HL-60/S4 (cell line): ENCODE measurements at regions not wholly inside any gene's neighbourhood (a gene's known extent, or its start where the extent isn't known, plus 50 kb on each side); places are given as distances from the start of the nearest gene placed in this dataset.

Experiments used
- in situ Hi-C: fragments of 300-500 bp; cut with MboI; formaldehyde crosslinking; loops from 2 replicates; pipeline ENCODE4 v1.14.3; 2022; ENCODE audit warnings: low sequenced_read_pairs

DNA sequence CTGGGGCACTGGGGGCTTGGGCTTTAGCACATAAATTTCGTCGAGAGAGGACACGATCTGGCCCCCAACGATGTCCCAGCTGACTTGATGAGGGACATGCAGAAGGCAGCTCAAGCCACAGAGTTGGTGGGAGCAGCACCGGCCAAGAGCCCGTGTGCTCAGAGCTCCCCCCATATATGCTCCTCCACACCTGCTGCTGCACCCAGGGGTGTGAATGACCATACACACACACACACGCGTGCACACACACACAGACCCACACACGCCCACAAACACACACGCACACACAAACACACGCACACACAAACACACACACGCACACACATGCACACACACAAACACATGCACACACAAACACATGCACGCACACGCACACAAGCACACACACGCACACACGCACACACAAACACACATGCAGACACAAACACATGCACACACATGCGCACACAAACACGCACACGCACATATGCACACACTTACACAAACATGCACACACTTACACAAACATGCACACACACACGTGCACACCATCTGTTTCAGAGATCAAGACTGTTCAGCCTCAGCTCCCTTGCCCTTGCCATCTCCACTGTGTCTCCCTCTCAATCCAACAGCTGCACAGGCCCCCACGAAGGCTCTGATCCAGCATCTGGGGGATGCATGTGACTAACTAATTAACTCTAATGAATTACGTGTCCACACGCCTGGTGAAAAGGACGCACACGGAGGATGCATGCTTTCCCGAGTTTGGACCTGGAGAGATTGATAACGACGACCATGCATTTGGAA, 85.6 kb upstream of the TNRC6C start:
- in situ Hi-C loops = no loop called here

DNA sequence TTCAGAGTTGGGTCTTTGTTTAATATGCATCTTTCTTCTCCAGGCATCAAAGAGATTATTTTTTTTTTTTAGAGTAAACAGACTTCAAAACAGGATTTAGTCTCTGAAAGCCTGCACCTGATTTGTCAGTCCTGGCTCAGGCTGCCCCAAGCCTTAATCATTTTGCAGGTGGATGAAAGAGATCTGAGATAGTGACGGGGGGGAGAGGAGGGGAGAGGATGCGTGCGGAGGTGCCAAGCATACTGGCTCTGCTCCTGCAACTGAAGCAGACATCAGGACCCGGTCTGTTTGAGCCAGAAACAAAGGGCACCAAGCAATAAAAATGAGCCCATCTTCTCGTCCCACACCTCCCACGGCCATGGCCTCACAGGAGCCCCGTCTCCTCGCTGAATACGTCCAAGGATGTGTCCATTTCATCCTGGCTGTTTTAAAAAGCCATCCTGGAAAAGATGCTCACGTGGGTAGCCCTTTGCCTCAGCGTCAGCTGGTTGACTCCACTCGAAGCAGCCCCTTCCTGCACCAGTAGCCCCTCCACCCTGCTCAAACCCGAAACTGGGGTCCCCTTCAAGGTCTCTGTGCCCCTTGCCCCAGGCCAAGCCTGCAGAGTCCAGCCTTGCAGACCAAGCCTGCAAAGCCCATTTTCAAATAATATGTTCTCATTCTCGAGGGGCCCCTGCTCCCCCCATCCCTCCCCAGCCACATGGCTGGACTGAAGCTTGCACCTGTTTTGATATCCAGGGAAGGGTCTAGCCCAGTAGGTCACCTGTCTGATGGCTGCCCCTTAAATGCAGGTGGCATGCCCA, 84.8 kb upstream of the TNRC6C start:
- in situ Hi-C loops = no loop called here

DNA sequence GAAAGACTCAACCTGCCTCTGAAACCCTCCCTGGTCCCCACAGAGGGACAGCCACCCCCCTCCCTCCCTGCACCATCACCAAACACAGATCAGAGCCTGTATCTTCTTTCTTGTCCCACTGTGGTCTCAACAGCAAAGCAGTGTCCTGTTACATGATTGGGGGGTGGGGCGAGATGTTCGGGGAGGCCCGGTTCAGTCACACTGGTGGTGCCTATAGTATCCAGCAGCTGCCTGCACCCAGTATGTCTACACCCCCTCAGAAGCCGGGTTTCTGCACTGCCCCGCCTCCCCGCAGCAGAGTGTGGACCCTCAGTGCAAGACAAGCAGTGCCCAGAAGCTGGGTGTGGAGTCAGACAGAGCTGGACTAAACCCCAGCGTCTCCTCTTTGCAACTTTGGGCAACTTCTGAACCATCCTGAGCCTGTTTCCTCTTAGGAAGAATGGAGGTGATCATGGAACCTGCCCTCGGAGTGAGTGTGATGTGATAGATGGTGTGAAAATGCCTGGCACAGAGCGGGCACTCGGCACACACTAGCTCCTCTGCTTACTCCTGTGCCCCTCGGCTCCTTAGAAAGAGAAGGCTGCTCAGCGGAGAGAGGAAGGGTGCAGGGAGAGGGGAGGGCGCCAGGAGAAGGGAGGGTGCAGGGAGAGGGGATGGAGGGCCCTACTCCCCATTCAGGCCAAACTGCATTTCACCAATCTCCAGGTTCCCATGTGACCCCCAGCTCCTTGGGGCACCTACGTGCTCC, 84.0 kb upstream of the TNRC6C start:
- in situ Hi-C loops = no loop called here

DNA sequence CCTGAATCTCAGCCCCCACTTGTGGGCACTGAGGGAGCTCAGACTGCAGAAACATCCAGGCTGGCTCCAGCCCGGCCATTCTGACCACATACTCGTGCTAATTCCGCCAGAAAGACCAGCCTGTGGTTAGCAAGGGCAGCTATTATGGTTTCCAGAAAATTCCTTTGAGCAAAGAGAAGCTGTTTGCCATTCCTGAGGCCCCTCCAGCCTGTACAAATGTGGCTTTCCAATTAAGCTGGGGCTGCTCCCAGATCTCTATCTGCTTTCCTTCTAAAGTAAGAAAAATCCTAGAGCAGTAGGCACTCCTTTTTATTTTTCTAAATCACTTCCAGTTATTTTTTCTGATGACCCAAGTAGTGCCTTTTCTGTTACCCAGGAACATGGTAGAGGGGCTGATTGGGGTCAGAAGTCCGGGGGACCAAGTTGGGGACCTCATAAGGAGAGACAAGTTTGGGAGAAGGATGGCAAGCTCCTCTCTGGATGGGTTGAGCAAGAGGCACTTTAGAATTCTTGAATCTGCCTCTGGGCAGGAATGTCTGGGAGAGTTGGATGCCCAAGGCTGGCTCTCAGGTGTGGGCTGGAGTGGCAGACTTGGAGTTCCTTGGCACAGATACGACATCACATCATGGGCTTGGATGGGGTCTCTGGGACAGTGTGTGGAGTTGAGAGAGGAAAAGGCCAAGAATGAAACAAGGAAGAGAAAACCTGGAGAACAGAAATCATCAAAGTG, 83.3 kb upstream of the TNRC6C start:
- in situ Hi-C loops = no loop called here

DNA sequence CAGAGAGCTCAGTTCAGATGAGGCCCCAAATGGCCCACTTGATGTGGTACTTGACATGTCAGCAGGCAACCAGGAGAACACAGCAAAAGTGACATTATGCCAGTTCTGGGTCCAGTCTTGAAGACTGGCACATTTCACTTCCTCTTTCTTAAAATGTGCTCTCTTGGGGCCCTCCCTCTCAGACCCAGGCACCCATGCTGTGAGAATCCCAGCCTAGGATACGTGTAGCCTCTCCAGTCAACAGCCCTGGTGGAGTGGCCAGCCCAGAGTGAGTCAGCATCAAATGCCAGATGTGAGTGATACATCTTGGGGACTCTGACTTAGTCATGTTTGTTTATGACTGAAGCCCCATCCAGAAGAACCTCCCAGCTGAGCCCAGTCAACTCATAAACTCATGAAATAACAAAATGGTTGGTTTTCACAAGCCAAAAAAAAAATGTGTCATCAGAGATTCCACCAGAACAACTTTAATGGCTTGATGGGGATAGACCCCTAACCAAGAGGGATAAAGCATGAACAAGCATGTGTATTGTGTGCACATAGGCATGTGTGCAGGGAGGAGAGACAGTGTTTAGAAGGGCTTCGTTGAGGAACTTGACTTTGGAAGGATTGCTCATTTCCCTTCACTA, 82.5 kb upstream of the TNRC6C start:
- in situ Hi-C loops = no loop called here

DNA sequence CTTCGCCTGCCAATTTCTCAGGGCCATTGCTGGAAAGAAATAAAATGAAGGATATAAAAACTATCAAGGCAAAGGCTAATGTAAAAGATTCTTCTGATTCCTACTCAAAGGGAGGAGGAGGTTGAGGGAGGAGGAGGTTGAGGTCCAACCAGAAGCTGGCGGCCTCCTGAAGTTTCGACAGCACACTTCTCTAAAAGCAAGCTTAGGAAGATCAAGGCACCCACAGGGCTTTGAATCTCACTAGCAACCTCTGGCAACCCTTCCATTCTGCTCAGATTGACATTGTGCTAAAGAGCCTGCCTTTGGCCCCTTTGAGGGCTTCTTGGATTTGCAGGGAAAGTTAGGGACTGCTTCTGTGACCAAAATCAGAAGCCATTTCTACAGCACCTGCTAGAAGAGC, 81.5 kb upstream of the TNRC6C start:
- in situ Hi-C loops = no loop called here

DNA sequence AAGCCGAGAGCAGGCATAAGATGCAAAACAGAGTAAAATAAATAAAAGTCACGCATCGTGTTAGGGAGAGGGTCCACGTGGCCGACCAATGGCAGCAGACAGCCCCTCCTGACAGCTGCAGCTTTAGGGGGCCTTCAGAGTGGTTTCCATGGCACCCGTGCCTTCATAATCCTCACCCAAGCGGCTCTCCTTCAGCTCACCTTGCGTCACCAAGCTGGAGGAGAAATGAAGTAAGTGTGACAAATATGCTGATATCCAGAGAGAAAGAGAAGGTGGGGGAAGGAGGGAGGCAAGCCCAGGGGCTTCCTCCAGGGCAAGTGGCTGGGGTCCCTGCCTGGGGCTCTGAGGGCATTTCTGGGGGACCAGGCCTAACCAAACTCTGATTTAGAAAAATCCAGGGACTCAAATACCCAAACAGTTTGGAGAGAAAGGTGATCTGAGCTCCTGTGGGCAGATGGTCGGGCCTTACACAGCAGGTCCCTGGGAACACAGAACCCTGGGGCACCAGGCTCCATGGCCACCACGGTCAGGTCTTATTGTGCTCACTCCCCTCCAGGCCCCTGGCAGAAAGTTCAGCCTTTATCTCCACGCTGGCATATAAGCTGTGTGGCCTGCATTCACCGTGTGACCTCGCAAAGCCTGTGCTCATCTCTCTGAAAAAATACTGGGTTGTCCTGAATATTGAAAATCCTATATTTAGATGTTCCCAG, 80.7 kb upstream of the TNRC6C start:
- in situ Hi-C loops = no loop called here

DNA sequence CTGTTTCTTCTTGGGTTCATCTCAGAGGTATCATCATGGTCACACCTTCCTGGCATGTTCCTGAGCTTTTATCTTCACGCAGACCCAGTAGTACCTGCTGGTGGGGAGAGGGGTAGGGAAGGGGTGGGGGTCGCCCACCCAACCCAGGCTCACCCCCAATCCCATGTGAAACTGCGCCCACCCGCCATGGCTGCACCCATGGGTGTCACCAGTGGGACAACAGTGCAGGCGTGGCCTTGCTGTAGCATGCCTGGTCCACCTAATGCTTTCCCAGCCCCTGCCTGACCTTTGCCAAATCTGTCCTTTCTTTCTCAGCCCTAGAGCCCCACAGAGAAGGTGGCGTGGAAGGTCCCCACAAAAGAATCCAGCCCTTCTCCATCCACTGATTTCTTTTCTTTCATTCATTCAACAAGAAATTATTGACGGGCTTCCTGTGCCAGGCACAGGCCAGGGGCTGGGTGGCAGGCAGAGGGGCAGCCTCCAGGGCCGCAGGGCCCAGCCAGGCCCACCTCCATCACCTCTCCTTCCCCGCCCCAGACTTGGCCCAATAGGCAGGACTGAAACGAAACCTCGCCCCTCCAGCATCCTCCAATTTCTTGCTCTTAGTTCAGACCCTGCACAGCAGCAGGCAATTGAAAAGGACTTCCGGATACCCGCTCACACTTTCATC, 79.1 kb upstream of the TNRC6C start:
- in situ Hi-C loops = no loop called here

DNA sequence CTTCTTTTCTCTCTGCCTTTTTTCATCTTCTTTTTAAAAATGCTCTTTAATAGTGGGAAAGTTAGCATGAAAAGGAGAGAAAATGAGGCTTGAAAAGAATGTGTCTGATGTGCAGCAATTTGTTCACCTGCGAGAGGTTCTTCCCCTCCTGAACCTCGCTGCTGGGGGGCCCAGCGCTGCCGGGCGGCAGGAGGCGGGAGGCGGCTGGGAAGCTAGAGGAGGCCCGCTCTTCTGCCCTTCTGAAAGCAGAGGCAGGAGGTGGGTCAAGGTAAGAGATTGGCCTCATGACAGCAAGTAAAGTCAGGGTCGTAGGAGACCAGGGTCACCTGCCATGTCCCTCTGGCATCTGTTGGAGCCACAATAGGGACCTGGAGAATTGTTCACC, 78.6 kb upstream of the TNRC6C start:
- in situ Hi-C loops = no loop called here

DNA sequence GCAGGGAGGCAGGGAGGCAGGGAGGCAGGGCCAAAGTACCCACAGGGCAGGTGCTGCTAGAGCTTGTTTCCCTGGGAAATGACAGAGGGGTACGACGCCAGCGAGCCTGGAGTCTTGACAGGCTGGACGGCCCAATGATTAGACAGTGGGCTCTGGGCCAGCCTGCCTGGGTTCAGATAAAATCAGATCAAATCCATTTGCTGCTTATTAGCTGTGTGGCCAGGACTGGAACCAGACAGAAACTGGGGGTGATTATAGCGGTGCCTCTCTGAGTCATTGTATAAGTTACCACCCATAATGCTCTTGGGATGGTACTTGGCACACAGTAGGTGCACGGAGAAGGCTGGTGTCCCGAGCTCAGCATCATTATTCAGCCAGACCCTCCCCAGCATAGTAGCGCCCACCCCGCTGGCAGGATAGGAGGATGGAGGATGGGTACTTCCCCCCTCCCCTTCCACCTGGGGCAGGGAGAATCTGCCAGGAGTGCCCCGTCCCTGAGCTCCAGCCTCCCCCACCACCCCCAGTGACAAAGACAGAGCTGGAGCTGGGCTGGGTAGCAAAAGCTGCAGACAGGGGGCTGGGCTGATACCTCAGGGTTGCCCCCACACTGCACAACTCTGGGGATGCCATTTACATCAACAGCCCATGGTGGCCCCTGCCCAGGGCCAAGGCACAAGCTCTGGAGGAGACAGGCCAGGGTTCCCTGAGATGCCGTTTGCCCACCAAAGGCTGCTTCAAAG, 77.6 kb upstream of the TNRC6C start:
- in situ Hi-C loops = no loop called here

DNA sequence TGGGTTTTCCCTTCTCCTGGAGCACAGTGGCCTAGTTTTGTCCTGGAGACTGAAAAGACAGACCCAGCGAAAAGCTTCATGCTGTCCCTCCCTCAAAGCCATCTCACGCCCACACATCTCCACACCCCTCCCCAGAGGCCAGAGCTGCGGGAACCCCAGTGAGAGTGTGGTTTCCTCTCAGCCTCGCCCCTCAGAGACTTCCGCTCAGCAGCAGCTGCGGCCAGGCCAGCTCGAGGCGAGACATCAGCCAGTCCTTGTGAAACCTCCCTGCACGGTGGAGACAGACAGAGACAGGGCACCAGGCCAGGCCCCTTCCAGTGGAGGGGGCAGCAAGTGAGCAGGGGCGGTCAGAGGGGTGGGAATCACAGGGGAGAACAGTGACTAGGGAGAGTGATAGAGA, 77.0 kb upstream of the TNRC6C start:
- in situ Hi-C loops = no loop called here

DNA sequence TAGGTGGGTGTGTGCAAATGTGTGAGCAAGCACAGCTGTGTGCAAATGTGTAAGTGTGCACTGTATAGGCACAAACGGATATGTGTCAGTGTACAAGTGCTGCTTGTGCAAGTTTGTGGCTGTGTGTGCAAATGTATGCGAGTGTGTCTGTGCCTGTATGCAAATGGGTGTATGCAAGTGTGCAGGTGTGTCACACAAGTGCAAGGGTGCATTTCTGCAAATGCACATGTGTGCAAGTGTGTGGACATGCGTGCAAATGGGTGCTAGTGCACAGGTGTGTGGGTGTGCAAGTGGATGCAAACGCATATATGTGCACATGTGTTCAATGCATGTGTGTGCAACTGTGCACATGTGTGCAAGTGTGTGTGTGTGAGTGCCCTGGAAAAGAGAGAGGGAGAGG, 76.5 kb upstream of the TNRC6C start:
- in situ Hi-C loops = no loop called here

DNA sequence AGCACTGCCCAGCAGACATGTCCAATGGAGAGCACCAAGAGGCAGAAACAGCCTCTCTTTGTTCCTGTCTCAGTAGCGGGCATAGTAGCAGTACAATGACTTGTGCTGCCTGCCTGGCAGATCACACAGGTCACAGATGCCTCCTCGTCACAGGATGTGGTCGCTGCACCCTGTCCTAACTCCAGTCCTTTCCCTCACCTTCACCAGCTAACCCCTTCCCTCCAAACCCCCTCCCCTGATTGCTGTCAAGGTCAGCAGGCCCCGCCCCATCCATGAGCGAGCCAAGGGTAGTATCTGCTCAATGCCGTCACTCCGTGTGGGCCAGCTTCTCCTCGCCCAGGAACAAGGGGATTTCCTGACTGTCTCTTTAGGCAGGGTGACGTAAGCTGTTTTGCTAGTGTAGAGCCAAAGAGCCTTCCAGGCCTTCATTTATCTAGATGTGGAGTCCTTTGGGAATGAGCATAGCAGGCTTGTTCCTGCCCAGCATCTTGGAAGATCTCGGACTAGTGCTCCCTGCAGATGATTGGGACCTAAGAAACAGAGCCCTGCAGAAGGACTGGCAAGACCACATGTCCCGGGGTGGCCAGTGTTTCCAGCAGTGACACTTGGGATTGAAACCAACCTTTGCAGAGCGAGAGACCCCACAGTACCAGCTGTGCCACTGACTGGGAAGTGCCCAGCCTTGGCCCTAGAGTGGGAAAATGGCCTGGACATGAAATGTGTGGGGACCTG, 75.9 kb upstream of the TNRC6C start:
- in situ Hi-C loops = no loop called here

DNA sequence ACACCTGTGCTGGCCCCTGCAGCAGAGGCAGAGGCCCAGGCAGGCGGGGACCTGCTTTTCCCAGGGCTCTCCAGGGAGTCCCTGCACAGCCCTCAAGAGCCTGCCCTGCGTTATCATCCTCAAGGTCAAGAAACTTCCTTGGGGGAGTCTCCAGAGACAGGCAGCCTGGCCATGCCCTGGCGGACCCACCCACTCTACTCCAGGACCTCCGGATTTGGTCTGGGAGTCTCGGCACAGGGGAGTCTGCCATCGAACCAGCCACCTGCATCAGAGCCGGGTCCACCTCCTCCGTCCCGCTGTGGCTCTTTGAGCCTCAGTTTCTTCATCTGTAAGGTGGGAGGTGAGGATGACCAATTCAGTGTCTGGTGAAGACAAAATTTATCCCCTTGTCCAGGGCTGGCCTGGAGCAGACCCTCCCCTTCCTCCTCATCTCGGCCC, 75.3 kb upstream of the TNRC6C start:
- in situ Hi-C loops = no loop called here

DNA sequence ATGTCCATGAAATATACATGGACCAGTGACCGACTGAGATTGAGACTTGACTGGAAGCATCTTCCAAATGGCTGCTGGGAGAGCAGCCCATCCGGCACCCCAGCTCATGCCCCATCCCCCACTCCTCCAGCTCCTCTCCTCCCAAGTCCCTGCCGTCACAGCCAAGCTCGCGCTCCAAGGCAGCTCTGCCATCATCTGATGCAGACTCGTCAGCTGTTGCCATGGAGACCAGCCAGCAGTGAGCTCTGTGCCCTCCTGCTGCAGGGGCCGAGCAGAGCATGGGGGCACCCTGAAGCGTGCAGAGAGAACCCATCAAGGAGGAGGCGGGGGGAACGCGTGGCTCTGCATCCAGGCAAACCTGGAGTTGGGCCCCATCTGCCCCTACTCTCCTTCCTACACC, 74.5 kb upstream of the TNRC6C start:
- in situ Hi-C loops = no loop called here

DNA sequence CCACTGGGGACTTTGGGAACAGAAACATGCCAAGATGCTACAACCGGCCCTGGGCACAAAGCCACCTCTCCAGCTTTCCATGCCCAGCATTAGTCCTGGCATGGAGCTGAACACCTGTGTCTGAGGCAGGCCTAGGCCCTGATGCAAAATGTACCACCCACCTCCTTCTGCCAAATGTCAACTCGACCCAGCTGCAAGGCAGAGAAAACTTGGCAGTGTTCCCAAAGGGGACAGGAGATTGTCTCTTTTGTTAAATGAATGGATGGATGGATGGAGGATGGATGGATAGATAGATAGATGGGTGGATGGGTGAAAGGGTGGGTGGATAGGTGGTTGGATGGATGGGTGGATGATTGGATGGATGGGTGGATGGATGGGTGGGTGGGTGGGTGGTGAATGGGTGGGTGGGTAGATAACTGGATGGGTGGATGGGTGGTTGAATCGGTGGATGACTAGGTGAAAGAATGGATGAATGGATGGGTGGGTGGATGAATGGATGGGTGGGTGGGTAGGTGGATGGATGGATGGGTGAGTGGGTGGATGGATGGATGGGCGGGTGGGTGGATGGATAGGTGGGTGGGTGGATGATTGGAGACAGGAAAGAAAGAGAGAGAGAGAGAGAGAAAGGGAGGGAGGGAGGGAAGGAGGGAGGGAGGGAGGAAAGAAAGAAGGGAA, 73.4 kb upstream of the TNRC6C start:
- in situ Hi-C loops = no loop called here

DNA sequence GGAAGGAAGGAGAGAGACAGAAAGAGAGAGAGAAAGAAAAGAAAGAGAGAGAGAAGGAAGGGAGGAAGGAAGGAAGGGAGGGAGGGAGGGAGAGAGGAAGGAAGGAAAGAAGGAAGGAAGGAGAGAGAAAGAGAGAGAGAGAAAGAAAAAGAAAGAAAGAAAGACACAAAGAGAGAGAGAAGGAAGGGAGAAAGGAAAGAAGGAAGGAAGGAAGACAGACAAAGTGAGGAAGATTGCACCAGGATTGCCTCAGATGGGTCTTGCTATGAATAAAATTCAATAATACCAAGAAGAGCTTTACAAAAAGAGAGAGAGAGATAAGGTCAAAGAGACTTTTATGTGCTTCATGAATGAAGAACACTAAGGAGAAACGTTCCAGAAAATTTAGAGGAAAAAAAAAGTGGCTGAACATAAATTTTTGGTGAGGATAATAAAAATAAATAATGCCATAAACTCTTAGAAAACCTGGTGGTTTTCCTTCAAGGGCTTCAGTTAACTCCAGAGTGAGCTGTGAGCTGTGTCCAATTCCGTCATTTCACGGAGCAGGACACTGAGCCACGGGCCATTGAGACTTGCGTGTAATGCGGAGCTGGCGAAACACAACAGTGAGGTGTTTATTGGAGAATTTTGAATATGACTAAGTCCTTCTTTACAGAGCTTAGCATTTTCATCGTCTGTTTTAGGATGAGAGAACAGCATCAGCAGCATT, 72.7 kb upstream of the TNRC6C start:
- in situ Hi-C loops = no loop called here
